H1 (cell line): ENCODE measurements at regions not wholly inside any gene's neighbourhood (a gene's known extent, or its start where the extent isn't known, plus 50 kb on each side); places are given as distances from the start of the nearest gene placed in this dataset.
A peak's percentile ranks its signal among the peaks of the same experiment; 100 is the strongest.

Experiments used
- CHD7 ChIP-seq: fragments of 300-600 bp; sonication (generic); IDR thresholded peaks from 2 replicates; pipeline ENCODE4 v1.7.1; 2012; ENCODE audit warnings: low read length, moderate library complexity, mild to moderate bottlenecking, inconsistent platforms; ENCODE audit not compliant: insufficient replicate concordance
- E2F6 ChIP-seq: IDR thresholded peaks from 2 replicates; pipeline ENCODE4 v1.6.1; 2012; ENCODE audit warnings: inconsistent platforms
- HDAC2 ChIP-seq, 2 experiments: fragments of 300-600 bp in 1 of 2; sonication (generic) in 1 of 2; IDR thresholded peaks; 2 replicates each; pipeline ENCODE4 v1.6.1; 2011 to 2012; ENCODE audit warnings: low read depth in 2 of 2, low read length in 2 of 2, mild to moderate bottlenecking in 2 of 2, moderate library complexity in 2 of 2, borderline replicate concordance in 1 of 2, inconsistent platforms in 1 of 2
- POU5F1 ChIP-seq: IDR thresholded peaks from 2 replicates; pipeline ENCODE4 v1.6.1; 2011; ENCODE audit warnings: low read depth, mild to moderate bottlenecking, low read length, moderate library complexity
- RAD21 ChIP-seq, 2 experiments: IDR thresholded peaks in 1 of 2; conservative IDR thresholded peaks in 1 of 2; 2 replicates each; pipeline ENCODE4 v1.6.1; 2011; ENCODE audit warnings: low read depth in 2 of 2, low read length in 2 of 2, improper control_type of control experiment in 1 of 2, inconsistent platforms in 1 of 2, mild to moderate bottlenecking in 1 of 2, moderate library complexity in 1 of 2
- RXRA ChIP-seq: IDR thresholded peaks from 2 replicates; pipeline ENCODE4 v1.6.1; 2011; ENCODE audit warnings: low read depth, mild to moderate bottlenecking, low read length, moderate library complexity; ENCODE audit not compliant: insufficient read depth
- SIN3A ChIP-seq, 2 experiments: IDR thresholded peaks in 1 of 2; conservative IDR thresholded peaks in 1 of 2; 2 replicates each; pipeline ENCODE4 v1.6.1; 2011 to 2012; ENCODE audit warnings: low read length in 2 of 2, improper control_type of control experiment in 1 of 2, low read depth in 1 of 2, mild to moderate bottlenecking in 1 of 2
- TBP ChIP-seq: IDR thresholded peaks from 2 replicates; pipeline ENCODE4 v1.6.1; 2011; ENCODE audit warnings: low read depth, low read length, improper control_type of control experiment

GRCh38 chr2:147174824-147175254 lies 670.0 kb upstream of the ACVR2A start (continued):
- peak; percentile 87 for TF ChIP-seq CHD7
- peak; percentile 88 for TF ChIP-seq POU5F1
- TF ChIP-seq RAD21 (IDR thresholded peaks at IDR 0.05 in 1 of 2, conservative IDR thresholded peaks at IDR 0.05 in 1 of 2; ENCODE audit: low read depth in 2 of 2, low read length in 2 of 2), result peak in 1 of 2 experiments; percentile 21; a peak in 1 of 4 replicates
- TF ChIP-seq SIN3A (conservative IDR thresholded peaks at IDR 0.05 in 1 of 2, IDR thresholded peaks at IDR 0.05 in 1 of 2; ENCODE audit: low read depth in 1 of 2, low read length in 2 of 2), result no peak
- no peak for TF ChIP-seq TBP
- TF ChIP-seq RXRA, result no peak
- peak in 1 of 2 experiments; percentile 75; a peak in 1 of 4 replicates for TF ChIP-seq HDAC2 (IDR thresholded peaks at IDR 0.05; ENCODE audit: borderline replicate concordance in 1 of 2, low read depth in 2 of 2, low read length in 2 of 2)
- no peak for TF ChIP-seq E2F6
